GM12873 (cell line): ENCODE measurements at regions not wholly inside any gene's neighbourhood (a gene's known extent, or its start where the extent isn't known, plus 50 kb on each side); places are given as distances from the start of the nearest gene placed in this dataset.

Experiments
- TF ChIP-seq, protein P1 (sequence below): IDR thresholded peaks from 2 replicates; pipeline ENCODE4 v1.5.1; 2012; ENCODE audit warnings: low read depth, mild to moderate bottlenecking, moderate library complexity, low read length, control low read depth; ENCODE audit not compliant: insufficient read depth; ENCODE audit errors: missing control alignments

DNA sequence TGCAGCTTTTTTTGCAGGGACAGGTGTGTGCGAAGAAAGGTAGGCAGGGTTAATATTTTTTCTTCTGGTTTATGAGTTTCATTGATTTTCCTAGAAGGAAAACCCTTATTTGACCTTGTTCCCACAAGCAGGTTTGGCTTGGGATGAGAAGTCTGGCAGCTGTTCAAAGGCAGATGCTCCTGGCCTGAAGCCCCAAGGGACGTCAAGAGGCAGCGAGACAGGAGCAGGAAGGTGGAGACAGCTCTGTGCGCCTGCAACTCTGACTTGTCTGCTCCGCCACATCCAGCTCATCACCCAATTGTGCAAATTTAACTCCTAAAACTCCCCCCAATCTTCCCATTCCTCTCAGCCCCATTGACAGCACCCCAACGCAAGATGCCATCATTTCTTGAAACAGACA, 136.8 kb upstream of the XYLT1 start:
- TF ChIP-seq, protein P1, sequence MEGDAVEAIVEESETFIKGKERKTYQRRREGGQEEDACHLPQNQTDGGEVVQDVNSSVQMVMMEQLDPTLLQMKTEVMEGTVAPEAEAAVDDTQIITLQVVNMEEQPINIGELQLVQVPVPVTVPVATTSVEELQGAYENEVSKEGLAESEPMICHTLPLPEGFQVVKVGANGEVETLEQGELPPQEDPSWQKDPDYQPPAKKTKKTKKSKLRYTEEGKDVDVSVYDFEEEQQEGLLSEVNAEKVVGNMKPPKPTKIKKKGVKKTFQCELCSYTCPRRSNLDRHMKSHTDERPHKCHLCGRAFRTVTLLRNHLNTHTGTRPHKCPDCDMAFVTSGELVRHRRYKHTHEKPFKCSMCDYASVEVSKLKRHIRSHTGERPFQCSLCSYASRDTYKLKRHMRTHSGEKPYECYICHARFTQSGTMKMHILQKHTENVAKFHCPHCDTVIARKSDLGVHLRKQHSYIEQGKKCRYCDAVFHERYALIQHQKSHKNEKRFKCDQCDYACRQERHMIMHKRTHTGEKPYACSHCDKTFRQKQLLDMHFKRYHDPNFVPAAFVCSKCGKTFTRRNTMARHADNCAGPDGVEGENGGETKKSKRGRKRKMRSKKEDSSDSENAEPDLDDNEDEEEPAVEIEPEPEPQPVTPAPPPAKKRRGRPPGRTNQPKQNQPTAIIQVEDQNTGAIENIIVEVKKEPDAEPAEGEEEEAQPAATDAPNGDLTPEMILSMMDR = no peak

DNA sequence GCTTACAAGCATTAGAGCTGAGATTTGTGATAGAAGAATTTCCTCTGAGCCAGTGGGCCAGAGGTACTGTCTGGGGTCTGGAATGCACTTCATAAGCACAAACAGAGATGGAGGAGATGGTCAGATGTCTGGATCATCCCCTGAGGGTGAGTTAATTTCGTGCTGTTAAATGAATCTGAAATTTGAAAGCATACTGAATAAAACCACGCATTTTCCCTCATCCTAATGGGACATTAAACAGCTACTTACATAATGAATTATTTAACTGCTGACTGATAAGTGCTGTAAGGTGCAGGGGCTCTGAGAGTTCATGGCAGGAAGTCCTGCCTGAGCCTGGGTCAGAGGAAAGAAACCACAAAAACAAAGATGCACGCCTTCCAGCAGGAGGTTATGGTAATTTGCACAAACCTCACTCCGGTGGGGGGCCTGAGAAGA, 136.3 kb upstream of the XYLT1 start:
- TF ChIP-seq, protein P1 = no peak

DNA sequence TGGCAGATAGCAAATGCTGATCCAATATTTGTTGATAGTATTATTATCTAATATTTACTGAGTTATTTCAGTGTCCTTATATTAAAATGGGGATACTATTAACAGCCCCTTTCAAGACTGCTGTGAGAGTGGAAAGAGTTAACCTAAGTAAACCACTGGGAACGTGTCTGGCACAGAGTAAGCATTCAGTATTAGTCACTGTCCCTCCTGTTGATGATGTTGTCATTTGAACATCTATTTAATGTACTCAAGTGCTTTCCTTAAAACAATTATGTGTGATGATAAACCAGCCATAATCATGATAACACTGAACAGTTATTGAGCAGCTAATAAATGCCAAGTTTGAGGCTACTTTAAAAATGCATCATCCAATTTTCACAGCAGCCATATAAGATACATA, 135.7 kb upstream of the XYLT1 start:
- TF ChIP-seq, protein P1 = no peak

DNA sequence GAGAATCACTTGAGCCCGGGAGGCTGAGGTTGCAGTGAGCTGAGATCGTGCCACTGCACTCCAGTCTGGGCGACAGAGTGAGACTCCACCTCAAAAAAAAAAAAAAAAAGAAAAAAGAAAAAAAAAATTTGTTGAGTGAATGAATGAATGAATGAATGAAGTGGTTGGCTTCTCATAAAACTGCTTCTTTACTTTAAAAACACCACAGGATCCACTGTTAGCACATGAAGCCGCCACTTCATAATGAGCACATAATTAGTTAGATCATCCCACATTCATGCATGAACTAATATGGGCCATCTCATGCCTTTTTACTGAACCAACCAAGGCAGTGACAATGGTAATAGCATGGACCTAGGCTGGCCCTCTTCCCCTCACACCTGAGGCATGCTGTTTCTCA, 135.0 kb upstream of the XYLT1 start:
- TF ChIP-seq, protein P1 = no peak

DNA sequence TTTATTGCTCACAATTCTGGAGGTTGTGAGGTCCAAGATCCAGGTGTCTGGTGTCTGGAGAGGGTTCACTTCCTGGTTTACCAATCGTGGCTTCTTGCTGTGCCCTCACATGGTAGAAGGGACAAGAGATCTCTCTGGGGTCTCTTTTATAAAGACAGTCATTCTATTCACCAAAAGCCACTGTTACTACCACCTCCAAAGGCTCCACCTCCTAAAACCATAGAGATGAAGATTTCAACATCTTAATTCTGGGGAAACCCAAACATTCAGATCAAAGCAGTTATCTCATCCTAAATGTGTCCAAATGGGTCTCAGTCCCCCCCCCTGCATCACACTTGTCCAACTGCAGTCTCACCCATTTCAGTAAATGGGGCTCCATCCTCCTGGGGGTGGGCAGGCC, 132.9 kb upstream of the XYLT1 start:
- TF ChIP-seq, protein P1 = no peak

DNA sequence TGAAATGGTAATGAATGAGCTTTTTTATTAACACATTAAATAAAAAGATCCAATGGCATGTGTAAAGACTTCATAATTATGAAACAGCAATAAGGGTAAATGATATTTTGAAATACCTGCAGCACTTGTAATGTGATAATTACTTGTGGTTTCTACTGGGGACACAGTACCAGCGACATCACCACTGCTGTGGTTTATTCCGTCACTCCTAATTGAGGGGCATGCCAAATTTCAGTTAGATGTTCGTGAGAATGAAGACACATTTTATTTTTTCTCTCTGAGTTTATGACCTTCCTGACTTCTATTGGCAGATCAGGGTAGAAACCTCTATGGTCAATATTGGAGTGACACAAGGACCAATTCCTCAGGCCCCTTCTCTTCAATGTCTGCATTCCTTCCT, 131.9 kb upstream of the XYLT1 start:
- TF ChIP-seq, protein P1 = no peak

DNA sequence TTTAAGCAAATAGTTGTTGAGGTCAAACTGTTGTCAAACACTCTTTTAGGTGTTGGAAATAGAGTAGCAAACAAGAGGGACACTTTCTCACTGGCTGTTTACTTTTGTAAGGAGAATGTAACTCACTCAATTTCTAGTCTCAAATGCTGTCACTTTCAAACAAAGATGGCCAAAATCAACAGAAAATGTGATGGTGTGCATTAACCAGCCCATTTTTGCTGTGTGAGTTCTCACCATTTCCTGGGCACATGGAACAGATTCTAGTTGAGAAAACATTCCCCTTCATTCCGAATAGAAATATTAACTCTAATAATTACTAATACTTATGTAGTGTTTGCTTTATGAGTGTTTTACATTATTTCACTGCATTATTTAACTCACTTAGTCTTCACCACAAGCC, 128.2 kb upstream of the XYLT1 start:
- TF ChIP-seq, protein P1 = no peak
